ENCODE measurements at regions not wholly inside any gene's neighbourhood (a gene's known extent, or its start where the extent isn't known, plus 50 kb on each side); places are given as distances from the start of the nearest gene placed in this dataset.

DNA sequence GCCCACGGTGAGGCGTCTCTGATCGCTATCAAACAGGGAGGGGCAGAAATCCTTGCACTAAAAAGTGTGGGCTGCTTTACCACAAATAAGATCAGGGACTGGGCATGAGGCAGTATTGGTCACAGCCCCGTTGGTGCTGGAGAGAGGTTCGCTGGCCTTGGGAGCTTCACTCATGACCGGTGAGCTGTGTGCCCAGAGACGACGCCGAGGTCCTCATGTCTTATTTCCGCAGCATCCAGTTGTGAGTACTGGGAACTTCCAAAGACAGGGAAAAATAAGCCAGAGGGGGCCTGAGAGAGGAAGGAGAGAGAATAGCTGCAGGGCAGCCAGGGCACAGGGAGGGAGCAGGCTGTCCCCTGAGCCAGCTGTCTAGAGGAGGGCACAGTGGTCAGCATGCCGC, 154.2 kb upstream of the PRKCQ start:
- TF ChIP-seq, protein P1, sequence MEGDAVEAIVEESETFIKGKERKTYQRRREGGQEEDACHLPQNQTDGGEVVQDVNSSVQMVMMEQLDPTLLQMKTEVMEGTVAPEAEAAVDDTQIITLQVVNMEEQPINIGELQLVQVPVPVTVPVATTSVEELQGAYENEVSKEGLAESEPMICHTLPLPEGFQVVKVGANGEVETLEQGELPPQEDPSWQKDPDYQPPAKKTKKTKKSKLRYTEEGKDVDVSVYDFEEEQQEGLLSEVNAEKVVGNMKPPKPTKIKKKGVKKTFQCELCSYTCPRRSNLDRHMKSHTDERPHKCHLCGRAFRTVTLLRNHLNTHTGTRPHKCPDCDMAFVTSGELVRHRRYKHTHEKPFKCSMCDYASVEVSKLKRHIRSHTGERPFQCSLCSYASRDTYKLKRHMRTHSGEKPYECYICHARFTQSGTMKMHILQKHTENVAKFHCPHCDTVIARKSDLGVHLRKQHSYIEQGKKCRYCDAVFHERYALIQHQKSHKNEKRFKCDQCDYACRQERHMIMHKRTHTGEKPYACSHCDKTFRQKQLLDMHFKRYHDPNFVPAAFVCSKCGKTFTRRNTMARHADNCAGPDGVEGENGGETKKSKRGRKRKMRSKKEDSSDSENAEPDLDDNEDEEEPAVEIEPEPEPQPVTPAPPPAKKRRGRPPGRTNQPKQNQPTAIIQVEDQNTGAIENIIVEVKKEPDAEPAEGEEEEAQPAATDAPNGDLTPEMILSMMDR (IDR thresholded peaks at IDR 0.05) = no peak
- no peak for TF ChIP-seq POLR2A (IDR thresholded peaks at IDR 0.05)
